ENCODE measurements at regions not wholly inside any gene's neighbourhood (a gene's known extent, or its start where the extent isn't known, plus 50 kb on each side); places are given as distances from the start of the nearest gene placed in this dataset.

- no peak for TF ChIP-seq CTCF (IDR thresholded peaks at IDR 0.05; ENCODE audit: insufficient read depth, low read depth, low read length, missing control alignments)
- H3K4me3 ChIP-seq (ENCODE audit: low read depth, low read length) = no peak overlapping the region
- no peak for DNase-seq (ENCODE audit: low read depth)
Measured at GRCh38 chr1:106688446-106688845, 368.0 kb upstream of the PRMT6 start.

- DNase-seq (ENCODE audit: low read depth) = no peak
- H3K4me3 ChIP-seq (ENCODE audit: low read depth, low read length) = no peak overlapping the region
- TF ChIP-seq CTCF (IDR thresholded peaks at IDR 0.05; ENCODE audit: insufficient read depth, low read depth, low read length, missing control alignments) = no peak
Measured at GRCh38 chr1:106698660-106699059, 357.8 kb upstream of the PRMT6 start.

GRCh38 chr1:106699433-106699832 is 357.0 kb upstream of the PRMT6 start:
- TF ChIP-seq CTCF (IDR thresholded peaks at IDR 0.05; ENCODE audit: insufficient read depth, low read depth, low read length, missing control alignments) = no peak

GRCh38 chr1:106700211-106700610 is 356.3 kb upstream of the PRMT6 start:
- TF ChIP-seq CTCF (IDR thresholded peaks at IDR 0.05; ENCODE audit: insufficient read depth, low read depth, low read length, missing control alignments) = no peak
- no peak overlapping the region for H3K4me3 ChIP-seq (ENCODE audit: low read depth, low read length)
- DNase-seq (ENCODE audit: low read depth) = no peak

More at GRCh38 chr1:106699433-106699832, 357.0 kb upstream of the PRMT6 start:
- DNase-seq (ENCODE audit: low read depth) = no peak
- no peak overlapping the region for H3K4me3 ChIP-seq (ENCODE audit: low read depth, low read length)

GRCh38 chr1:106705971-106706370 is 350.5 kb upstream of the PRMT6 start:
- no peak for TF ChIP-seq CTCF (IDR thresholded peaks at IDR 0.05; ENCODE audit: insufficient read depth, low read depth, low read length, missing control alignments)
- no peak for DNase-seq (ENCODE audit: low read depth)
- no peak overlapping the region for H3K4me3 ChIP-seq (ENCODE audit: low read depth, low read length)

- no peak overlapping the region for H3K4me3 ChIP-seq (ENCODE audit: low read depth, low read length)
- no peak for TF ChIP-seq CTCF (IDR thresholded peaks at IDR 0.05; ENCODE audit: insufficient read depth, low read depth, low read length, missing control alignments)
- no peak for DNase-seq (ENCODE audit: low read depth)
Measured at GRCh38 chr1:106717591-106717990, 338.9 kb upstream of the PRMT6 start.

- TF ChIP-seq CTCF (IDR thresholded peaks at IDR 0.05; ENCODE audit: insufficient read depth, low read depth, low read length, missing control alignments) = no peak
- no peak for DNase-seq (ENCODE audit: low read depth)
- H3K4me3 ChIP-seq (ENCODE audit: low read depth, low read length) = no peak overlapping the region
Measured at GRCh38 chr1:106721790-106722189, 334.7 kb upstream of the PRMT6 start.

Measured in GM12865 (cell line).